Lung microvascular endothelial cell (primary cell): ENCODE measurements at regions not wholly inside any gene's neighbourhood (a gene's known extent, or its start where the extent isn't known, plus 50 kb on each side); places are given as distances from the start of the nearest gene placed in this dataset.
"Not testable (repeated sequence)": the region's sequence is repeated elsewhere in the genome, so short reads cannot be mapped to it uniquely, and the experiment has no call there.

ENCODE experiments used
- DNase-seq, 2 donors: peaks; one replicate each; pipeline versions ENCODE4 v3.0.0 to v3.0.0-alpha.2; 2010; ENCODE audit warnings: low read depth in 2 of 2

GRCh38 chrX:121169099-121170035, 122.0 kb downstream of the GLUD2 start:
- DNase-seq: no peak

DNA sequence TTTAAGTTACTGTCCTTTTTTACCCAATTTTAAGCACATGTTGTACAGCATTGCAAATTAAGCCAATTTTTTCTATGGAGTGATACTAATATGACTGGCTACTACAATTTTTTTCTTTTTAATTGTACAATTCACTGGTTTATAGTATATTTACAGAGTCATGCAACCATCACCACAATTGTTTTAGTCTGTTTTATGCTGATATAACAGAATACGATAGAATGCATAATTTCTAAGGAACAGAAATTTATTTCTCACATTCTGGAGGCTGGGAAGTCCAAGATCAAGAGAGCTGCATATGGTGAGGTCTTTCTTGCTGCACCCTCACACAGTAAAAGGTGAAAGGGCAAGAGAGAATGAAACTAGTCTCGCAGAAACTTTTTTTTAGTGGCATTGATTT, 125.3 kb downstream of the GLUD2 start:
- no peak for DNase-seq

DNA sequence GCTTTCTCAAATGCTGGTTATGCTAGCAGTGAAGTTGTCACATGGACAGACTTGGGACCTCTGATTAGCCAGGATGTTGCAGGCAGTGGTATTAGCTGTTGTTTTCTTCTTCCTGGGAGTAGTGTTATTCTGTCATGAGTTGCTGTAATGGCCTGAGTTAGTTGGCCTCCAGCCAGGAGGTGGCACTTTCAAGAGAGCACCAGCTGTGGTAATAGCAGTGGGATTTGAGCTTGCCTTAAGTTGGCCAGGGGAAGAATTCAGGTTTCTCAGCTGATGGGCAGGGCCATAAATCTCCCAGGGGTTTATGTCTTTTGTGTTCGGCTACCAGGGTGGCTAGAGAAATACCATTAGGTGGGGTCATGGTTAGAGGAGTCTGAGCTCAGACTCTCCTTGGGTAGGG, 132.6 kb downstream of the GLUD2 start:
- no peak for DNase-seq

DNA sequence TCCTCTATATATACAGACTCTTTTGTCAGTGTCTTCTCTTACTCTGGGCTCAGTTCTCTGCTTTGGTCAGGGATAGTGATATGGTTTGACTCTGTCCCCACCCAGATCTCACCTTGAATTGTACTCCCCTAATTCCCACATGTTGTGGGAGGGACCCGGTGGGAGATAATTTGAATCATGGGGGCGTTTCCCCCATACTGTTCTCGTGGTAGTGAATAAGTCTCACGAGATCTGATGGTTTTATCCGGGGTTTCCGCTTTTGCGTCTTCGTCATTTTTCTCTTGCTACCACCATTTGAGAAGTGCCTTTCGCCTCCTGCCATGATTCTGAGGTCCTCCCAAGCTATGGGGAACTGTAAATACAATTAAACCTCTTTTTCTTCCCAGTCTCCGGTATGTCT, 144.4 kb downstream of the GLUD2 start:
- no peak for DNase-seq

DNA sequence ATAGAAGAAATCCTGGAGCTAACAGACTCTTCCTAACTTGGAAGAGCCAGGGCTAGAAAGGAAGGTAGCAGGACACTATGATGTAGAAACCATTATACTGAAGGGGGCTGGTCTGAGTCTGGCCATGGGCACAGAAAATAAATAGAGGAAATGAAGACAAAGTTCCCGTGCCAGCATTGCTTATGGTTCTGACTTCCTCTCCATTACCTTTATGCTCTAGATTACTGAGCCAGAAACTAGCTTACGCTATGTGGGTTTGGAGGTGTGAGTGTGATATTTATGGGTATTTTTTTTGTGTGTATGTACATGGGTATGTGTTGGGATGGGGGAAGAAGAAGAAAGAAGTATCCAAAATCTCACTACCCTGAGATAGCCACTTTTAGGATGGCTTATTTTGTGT, 148.3 kb downstream of the GLUD2 start:
- DNase-seq: no peak

GRCh38 chrX:121196872-121197444, 149.5 kb downstream of the GLUD2 start:
- not testable (repeated sequence) for DNase-seq

DNA sequence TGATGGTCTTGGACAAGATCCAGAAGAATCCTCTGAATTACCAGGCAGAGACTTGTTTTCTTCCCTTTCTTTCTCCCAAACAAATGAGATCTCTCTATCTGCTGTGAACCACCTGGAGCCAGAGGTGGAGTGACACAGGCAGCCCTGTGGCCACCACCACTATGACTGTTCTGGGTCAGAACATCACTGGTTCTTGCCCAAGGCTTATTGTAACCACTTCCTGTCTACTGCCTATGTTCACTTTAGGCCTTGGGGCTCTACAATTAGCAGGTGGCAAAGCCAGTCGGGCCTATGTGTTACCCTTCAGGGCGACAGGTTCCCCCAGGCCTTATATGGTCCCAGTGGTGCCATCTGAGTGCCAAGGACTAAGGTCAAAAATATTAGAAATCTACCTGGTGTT, 161.2 kb downstream of the GLUD2 start:
- DNase-seq: no peak

DNA sequence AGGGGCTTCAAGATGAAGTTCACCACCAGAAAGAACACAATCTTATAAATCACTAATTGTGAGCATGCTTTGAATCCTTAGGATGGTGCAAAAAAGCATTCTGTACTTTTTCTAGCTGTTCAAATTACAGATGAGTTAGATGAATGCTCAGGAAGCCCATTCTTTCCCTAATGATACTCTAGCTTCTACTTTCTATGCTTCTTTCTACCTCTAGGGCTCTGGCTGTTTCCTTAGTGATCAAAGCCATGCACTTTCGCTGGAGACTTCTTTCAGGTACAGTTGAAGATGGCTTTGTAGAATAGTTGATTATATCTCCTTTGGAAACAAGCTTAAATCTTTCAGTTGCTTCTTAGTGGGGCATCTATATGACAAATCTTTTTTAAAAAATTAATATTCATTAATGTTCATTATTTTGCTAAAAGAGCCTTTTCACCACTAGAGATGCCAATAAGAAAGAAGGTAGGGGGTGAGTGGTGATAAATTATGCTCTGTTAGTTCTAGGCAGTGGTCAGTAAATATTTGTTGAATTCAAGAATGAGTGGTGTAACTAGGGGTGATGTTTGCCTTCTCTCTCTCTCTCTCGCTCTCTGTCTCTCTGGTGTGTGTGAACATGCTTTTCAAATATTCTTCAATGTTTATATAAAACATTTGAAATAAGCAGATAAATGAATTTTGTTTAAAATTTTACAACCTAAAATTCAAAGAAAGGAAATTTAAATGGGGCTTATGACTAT, 169.4 kb downstream of the GLUD2 start:
- no peak for DNase-seq

GRCh38 chrX:121221322-121221977, 174.0 kb downstream of the GLUD2 start:
- no peak for DNase-seq

DNA sequence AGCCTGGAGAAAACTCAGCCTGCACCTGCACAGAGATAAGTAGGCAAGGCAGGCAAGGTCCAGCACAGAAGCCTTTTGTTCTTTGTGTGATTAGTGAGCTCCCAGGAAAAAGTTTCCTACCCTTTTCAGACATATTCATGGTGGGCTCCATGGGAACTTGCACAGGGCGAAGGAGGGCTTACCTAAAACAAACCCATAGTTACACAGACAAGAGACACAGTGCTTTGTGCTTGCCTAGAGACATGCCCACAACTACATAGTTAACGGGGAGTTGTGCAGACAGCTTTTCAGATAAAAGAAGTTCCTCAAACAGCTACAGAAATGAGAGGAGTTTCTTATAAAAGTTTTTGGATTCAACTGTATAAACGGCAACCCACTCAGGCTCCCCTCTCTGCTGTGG, 180.5 kb downstream of the GLUD2 start:
- no peak for DNase-seq

- no peak for DNase-seq
These were observed 184.4 kb downstream of the GLUD2 start for GRCh38 chrX:121231566-121232358.

- DNase-seq: no peak
These were observed 188.6 kb downstream of the GLUD2 start for GRCh38 chrX:121236040-121236439.

DNA sequence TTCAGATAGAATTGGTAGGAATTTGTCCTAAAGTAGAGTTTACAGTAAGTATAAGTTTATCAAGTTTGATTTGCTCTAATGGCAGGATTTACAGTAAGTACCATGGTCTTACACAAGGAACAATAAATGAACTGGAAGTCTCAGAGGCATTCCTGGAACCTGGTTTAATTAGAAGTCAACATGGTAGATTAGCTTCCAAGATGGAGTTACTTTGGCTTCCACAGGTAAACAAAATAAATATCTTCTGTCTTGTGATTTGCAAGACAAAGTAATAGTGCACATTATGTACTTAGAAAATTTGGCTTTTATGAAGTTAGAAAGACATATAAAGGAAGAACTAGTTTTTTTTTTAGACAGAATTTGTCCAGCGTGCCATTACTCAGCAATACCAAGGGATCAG, 190.7 kb downstream of the GLUD2 start:
- DNase-seq: no peak

- no peak for DNase-seq
These were observed 197.1 kb downstream of the GLUD2 start for GRCh38 chrX:121244511-121244910.

GRCh38 chrX:121245763-121246162, 198.4 kb downstream of the GLUD2 start:
- DNase-seq: no peak

- DNase-seq: no peak
These were observed 206.9 kb downstream of the GLUD2 start for GRCh38 chrX:121254336-121254735.

DNA sequence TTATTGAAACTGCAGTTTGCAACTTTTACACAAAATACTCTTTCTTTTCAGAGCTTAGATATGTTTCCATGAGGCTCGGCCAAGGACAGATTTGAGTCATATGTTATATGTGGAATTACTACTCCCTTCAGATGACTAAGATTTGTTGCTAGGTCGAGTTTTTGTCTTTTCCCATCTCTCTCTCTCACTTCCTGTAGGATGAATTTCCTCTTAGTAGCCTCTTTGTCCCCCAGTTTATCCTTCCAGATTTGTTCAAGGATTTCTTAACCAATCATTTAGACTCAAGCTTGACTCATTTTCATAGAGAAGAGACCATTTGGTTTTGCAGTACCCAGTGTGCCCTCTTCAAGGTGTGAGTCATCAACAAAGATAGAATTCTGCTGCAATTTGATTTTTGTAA, 209.2 kb downstream of the GLUD2 start:
- DNase-seq: no peak

DNA sequence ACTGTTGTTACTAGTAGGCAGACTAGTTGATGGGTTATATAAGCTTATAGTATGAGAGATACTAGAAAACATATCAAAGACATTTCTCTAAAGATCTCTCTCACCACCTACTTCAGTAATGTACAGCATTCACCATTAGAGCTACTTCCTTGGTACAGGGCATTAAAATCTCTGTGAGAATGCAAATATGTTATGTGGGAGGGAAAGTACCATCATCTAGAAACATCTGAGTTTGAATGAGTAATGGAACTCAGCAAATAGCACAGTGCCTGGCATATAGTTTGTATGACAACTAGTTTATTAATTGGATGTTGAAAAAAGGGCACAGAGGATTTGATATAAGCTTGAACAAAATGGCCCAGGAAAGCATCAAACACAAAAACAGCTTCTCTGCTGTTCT, 211.1 kb downstream of the GLUD2 start:
- DNase-seq: no peak

GRCh38 chrX:121259170-121259569, 211.8 kb downstream of the GLUD2 start:
- DNase-seq: no peak

- DNase-seq: no peak
These were observed 213.3 kb downstream of the GLUD2 start for GRCh38 chrX:121260596-121261240.

DNA sequence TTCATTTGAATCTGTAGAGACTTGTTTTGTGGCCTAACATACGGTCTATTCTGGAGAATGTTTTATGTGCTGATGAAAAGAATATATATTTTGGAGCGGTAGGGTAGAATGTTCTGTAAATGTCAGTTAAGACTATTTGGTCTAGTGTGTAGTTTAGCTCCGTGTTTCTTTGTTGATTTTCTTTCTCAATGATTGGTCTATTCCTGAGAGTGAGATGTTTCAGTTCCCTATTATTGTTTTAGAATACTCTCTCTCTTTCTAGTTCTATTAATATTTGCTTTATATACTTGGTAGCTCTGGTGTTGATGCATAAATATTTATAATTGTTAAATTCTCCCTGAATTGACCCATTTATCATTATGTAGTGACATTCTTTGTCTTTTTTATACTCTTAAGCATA, 236.5 kb downstream of the GLUD2 start:
- DNase-seq: no peak
